Right ventricle myocardium superior (tissue), 1 donor: ENCODE measurements at regions not wholly inside any gene's neighbourhood (a gene's known extent, or its start where the extent isn't known, plus 50 kb on each side); places are given as distances from the start of the nearest gene placed in this dataset.
A peak's percentile ranks its signal among the peaks of the same experiment; 100 is the strongest.

ENCODE experiments used
- ATAC-seq: fragments of 200-7000 bp; cut with Tn5 transposase; one replicate; pipeline ENCODE4 v1.9.1; 2020; ENCODE audit warnings: mild to moderate bottlenecking; ENCODE audit not compliant: poor library complexity
- DNase-seq: peaks from one replicate; pipeline ENCODE4 v3.0.0-alpha.2; 2020
- intact Hi-C: fragments of 100-400 bp; cut with DNase I; formaldehyde crosslinking; loops from one replicate; pipeline ENCODE4 v1.11.2; 2022
- donor health status: DM: no; HTN: yes; CAD: no; lungs with severe emphysema.

GRCh38 chr6:66851930-66852329 is 1144.9 kb upstream of the EYS start:
- no peak for DNase-seq
- peak; percentile 67 for ATAC-seq
- intact Hi-C loops = no loop called here

- DNase-seq (no peak), ATAC-seq (no peak)
- intact Hi-C loops = no loop called here
Observed at GRCh38 chr6:66849843-66850242, 1142.8 kb upstream of the EYS start.

GRCh38 chr6:66848244-66848953 is 1141.4 kb upstream of the EYS start:
- intact Hi-C loops = no loop called here
- ATAC-seq (no peak), DNase-seq (no peak)

GRCh38 chr6:66838764-66839163 is 1131.7 kb upstream of the EYS start:
- DNase-seq (no peak), ATAC-seq (no peak)
- intact Hi-C loops = no loop called here

GRCh38 chr6:66825539-66825938 is 1118.5 kb upstream of the EYS start:
- ATAC-seq (no peak), DNase-seq (no peak)
- intact Hi-C loops = no loop called here

- DNase-seq (no peak), ATAC-seq (no peak)
- intact Hi-C loops = no loop called here
Observed at GRCh38 chr6:66814156-66814555, 1107.1 kb upstream of the EYS start.

GRCh38 chr6:66808771-66809170 is 1101.7 kb upstream of the EYS start:
- ATAC-seq (no peak), DNase-seq (no peak)

GRCh38 chr6:66796987-66797386 is 1090.0 kb upstream of the EYS start:
- ATAC-seq = no peak
- intact Hi-C loops = no loop called here
- DNase-seq = no peak

More at GRCh38 chr6:66808771-66809170, 1101.7 kb upstream of the EYS start:
- intact Hi-C loops = no loop called here

GRCh38 chr6:66788579-66788978 is 1081.6 kb upstream of the EYS start:
- intact Hi-C loops = no loop called here
- ATAC-seq = no peak

GRCh38 chr6:66772800-66773199 is 1065.8 kb upstream of the EYS start:
- DNase-seq (peak; percentile 48), ATAC-seq (peak; percentile 77)
- intact Hi-C loops = no loop called here

More at GRCh38 chr6:66788579-66788978, 1081.6 kb upstream of the EYS start:
- no peak for DNase-seq

GRCh38 chr6:66771626-66772025 is 1064.6 kb upstream of the EYS start:
- no peak for DNase-seq
- intact Hi-C loops = no loop called here
- no peak for ATAC-seq

GRCh38 chr6:66751630-66752029 is 1044.6 kb upstream of the EYS start:
- intact Hi-C loops = no loop called here
- ATAC-seq (no peak), DNase-seq (no peak)

- intact Hi-C loops = no loop called here
- DNase-seq (no peak), ATAC-seq (no peak)
Observed at GRCh38 chr6:66740346-66740745, 1033.3 kb upstream of the EYS start.

GRCh38 chr6:66735106-66735890 is 1028.3 kb upstream of the EYS start:
- ATAC-seq (no peak), DNase-seq (no peak)
- intact Hi-C loops = no loop called here

GRCh38 chr6:66731310-66731709 is 1024.3 kb upstream of the EYS start:
- no peak for ATAC-seq
- intact Hi-C loops = no loop called here
- DNase-seq = no peak

GRCh38 chr6:66725670-66726069 is 1018.6 kb upstream of the EYS start:
- intact Hi-C loops = no loop called here
- ATAC-seq (no peak), DNase-seq (no peak)

GRCh38 chr6:66717801-66718200 is 1010.8 kb upstream of the EYS start:
- DNase-seq (no peak), ATAC-seq (no peak)
- intact Hi-C loops = no loop called here

GRCh38 chr6:66699385-66699784 is 992.4 kb upstream of the EYS start:
- DNase-seq (no peak), ATAC-seq (no peak)
- intact Hi-C loops = no loop called here

GRCh38 chr6:66689608-66690007 is 982.6 kb upstream of the EYS start:
- ATAC-seq = no peak
- DNase-seq = no peak
- intact Hi-C loops = no loop called here

GRCh38 chr6:66687611-66688140 is 980.6 kb upstream of the EYS start:
- intact Hi-C loops = no loop called here
- DNase-seq (no peak), ATAC-seq (no peak)
